Skin epidermis (tissue), 12 donors: ENCODE measurements at regions not wholly inside any gene's neighbourhood (a gene's known extent, or its start where the extent isn't known, plus 50 kb on each side); places are given as distances from the start of the nearest gene placed in this dataset.

ENCODE experiments used
- H3K27ac ChIP-seq, 21 experiments: fragments of 200-600 bp; sonication (generic) in 11 of 21; one replicate each; pipeline ENCODE4 v1.5.0; 2020; ENCODE audit warnings: mild to moderate bottlenecking in 3 of 21, inconsistent platforms in 2 of 21, moderate library complexity in 2 of 21
- H3K4me3 ChIP-seq, 7 experiments: fragments of 200-600 bp; sonication (generic) in 2 of 7; one replicate each; pipeline ENCODE4 v1.5.0; 2020; ENCODE audit warnings: inconsistent platforms in 2 of 7, mild to moderate bottlenecking in 2 of 7, moderate library complexity in 1 of 7

DNA sequence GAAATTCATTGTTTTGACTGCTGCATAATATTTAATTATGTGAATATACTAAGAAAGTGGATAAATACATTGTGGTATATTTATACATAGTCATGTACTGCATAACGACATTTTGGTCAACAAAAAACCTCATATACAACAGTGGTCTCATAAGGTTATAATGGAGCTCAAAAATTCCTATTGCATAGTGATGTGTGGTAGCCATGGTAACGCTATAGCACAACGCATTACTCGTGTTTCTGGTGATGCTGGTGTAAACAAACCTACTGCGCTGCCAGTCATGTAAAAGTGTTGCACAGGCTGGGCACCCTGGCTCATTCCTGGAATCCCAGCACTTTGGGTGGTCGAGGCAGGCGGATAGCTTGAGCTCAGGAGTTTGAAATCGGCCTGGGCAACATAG is 52.6 kb upstream of the NHLH2 start:
- H3K27ac ChIP-seq, result no peak overlapping the region
- H3K4me3 ChIP-seq, result no peak overlapping the region

DNA sequence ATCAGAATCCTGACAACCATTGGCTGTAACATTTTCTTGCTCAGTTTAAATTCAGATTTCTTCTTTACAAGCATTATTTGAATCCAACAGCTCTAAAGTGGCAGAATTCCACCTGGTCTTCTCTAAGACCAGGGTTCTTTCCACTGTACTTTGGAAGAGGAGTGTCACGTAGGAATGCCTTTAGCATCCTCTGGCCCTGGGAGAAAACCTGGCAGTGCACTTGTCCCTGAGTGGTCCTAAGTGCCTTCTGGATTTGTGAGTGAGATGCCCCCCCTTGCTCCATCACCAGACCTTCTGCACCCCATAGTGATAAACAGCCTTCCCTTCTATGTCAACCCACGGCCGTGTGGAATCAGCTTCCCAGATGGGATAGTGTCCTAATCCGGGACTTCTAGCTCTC is 57.1 kb upstream of the NHLH2 start:
- Histone ChIP-seq H3K4me3 (no peak overlapping the region), H3K27ac (no peak overlapping the region)

DNA sequence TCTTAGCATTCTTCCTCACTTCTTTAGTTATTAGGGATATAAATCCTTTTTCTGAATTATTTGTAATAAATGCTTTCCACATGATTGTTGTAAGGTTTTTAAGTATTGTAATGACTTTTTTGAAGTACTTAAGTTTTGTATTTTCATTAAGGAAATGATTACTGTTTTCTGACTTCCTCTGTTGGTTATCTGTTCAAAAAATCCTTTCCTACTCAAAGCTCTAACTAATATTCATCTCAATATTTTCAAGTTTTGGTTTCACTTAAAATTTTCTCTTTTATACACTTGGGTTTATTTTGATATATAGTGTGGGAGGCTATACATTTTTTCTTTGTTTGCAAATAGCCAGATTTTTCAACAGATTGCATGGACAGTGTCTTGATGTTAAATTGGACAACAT is 59.9 kb upstream of the NHLH2 start:
- H3K4me3 ChIP-seq, result no peak overlapping the region

DNA sequence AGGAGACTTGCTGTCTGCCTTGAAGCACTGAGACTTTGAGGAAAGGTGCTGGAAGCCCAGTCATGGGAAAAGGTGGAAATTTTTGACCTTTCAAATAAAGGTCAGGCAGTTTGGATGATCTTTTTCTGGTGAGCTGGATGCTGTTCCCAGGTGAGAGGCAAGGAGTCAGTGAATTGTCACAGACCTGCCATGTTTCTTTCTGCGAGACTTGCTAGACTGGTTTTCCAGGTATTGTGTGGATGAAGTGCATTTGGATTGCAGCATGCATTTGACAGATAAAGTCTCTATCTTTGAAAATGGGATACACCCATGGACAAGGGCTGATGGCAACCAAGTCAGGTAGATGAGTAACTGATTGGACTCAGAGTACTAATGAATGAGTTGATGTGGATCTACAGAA is 65.7 kb upstream of the NHLH2 start:
- Histone ChIP-seq H3K27ac (peak overlapping the region in 1 of 21 experiments; percentile 46), H3K4me3 (no peak overlapping the region)

More for the DNA sequence above, 59.9 kb upstream of the NHLH2 start:
- no peak overlapping the region for H3K27ac ChIP-seq

DNA sequence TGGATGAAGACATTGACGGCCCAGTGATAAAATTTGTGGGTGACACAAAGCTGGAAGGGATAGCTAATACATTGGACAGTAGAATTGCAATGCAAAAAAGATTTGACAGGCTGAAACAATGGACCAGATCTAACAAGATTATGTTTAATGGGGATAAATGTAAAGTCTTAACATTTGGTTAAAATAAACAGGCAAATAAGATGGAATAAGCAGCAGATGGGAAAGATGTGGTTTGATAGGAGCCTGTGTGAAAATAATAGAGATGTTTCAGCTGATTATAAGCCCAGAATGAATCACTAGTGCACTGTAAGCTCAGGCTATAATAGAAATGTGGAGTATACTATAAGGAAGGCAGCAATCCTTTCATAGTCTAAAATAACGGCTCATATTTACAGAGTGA is 66.2 kb upstream of the NHLH2 start:
- Histone ChIP-seq H3K27ac (no peak overlapping the region), H3K4me3 (no peak overlapping the region)

DNA sequence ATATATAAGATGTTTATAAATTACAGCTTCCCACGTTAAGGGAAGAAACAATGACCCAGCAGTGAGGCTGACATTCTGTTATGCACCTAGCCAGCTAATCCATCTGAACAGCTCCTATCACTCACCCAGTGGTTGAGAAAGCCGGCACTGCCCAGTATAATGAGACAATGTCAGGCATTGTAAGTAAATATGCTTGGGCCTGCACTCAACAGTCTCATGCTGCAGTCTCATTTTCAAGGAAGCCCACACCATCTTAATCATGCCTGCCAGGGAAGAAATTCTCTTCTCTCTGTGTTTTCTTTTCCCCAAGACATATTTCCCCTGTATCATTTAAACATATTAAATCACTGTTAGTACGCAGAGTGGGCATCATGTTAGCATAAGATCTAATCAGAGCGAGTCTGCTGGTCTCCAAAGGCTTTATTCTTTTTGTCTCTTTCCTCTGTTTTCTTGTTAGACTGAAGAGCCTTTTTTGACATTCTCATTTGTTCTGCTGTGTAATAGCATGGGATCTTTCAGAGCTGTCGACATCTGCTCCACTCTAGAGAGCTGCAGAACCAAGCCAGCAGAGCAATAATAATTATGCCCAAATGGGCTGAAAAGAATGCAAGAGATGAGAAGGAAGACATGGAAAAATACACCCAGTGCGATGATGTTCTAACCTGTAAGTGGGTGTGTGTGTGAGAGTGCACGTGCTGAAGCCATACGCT is 67.6 kb upstream of the SLC22A15 start:
- no peak overlapping the region for H3K27ac ChIP-seq
- H3K4me3 ChIP-seq, result no peak overlapping the region

DNA sequence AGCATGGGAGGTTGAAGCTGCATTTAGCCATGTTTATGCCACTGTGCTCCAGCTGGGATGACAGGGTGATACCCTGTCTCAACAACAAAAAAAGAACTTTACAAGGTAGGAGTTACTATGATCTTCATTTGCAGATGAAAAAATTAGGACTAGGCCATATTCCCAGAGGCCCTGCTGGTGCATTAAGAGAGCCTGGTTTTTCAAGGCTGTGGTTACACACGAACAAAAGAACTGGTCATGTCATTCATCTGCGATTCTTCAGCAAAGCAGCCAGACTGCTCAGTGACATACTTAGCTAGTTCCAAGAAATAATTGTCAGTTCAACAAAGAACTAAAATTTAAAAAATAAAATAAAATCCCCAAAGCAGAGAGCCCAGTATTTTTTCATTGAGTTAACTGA is 66.1 kb upstream of the SLC22A15 start:
- H3K27ac ChIP-seq, result no peak overlapping the region
- H3K4me3 ChIP-seq, result no peak overlapping the region

DNA sequence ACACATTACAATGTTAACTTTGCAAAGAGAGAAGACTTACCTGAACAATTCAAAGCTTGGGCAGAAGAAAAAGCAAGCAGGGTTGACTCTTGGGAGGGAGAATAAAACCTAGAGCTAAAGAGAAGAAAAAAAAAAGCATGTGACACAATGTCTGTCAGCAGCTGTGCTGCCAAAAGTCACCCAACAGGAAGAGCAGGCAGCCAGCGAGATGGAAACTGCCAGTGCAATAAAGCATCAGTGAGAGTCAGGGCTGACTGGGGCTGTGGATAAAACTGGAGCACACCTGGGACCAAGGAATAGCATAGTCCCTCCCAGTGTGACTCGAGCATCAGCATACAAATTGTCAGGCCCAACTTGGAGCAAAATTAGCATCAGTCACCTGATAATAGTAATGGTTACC is 65.0 kb upstream of the SLC22A15 start:
- H3K27ac ChIP-seq, result peak overlapping the region in 3 of 21 experiments; percentile 16 to 38 (median 33)
- no peak overlapping the region for H3K4me3 ChIP-seq

DNA sequence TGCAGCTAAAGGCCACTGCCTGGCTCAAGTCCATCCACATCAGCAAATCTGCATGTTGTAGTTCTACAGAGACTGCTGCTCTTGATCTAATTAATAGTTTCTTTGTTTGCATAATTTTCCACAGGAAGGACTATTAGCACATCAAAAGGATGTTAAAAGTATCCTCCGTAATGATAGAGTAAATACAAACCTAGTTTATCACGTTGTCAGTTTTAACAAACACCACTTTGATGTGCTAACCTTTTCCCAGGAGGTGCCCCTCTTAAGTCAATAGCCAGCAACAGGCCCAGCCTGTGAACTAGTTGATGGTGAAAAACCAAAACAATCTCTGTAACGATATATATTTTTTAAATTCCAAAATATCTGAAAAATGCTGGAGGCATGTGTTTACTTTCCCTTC is 64.2 kb upstream of the SLC22A15 start:
- Histone ChIP-seq H3K27ac (no peak overlapping the region), H3K4me3 (no peak overlapping the region)

DNA sequence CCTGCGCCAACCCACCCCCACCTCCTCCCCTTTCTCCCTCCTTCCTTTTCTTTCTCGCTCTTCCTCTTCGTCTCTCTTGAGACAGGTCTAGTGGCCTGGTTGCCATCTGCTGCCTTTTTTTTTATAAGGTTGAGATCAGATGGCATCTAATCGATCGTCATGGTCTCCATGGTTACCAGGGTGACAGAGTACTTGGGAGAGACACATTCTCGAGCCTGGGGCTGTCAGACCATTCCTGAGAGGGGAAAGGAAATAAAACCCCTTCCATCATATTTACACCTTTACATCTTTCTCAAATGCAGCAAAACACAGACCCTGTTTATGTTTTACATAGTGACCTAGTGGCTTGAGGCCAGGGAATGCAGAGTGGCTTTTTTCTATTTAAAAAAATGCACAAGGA is 53.5 kb upstream of the SLC22A15 start:
- H3K4me3 ChIP-seq, result no peak overlapping the region
- H3K27ac ChIP-seq, result no peak overlapping the region

DNA sequence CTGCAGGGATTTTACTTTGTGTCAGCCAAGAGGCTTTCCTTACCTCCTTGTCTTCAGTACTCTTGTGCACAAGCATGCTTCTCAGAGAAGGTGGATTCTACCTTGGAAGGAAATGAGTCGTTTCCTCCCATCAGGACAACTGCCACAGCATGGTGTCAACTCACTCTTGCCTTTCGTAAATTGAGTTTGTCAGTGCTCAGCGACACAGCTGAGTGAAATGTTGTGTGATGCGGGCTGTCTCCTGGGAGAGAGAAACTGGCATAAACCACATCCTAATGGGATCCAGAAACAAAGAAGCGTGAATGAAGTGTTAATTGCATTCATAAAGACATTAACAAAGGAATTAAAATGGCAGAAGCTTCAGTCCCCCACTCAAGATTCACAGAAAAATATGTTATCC is 51.5 kb upstream of the SLC22A15 start:
- Histone ChIP-seq H3K4me3 (no peak overlapping the region), H3K27ac (no peak overlapping the region)

DNA sequence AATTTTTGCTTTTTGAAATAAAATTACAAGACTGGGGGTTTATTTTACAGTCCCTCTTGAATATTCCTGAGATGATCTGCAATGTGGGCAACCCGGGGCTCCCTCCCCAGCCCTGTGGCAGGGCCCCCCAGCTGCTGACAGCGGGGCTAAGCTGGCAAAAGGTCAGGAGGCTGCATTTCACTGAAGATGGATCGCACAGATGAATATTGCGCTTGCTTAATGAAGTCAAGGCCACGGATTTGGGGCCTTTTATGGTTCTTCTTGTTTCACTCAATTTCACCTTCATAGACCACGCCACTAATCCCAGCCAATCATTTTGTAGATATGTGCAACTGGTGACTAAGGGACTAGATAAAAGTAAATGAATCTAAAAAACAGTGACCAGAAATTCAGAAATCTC is 50.8 kb upstream of the SLC22A15 start:
- Histone ChIP-seq H3K4me3 (no peak overlapping the region), H3K27ac (no peak overlapping the region)
